ENCODE measurements at regions not wholly inside any gene's neighbourhood (a gene's known extent, or its start where the extent isn't known, plus 50 kb on each side); places are given as distances from the start of the nearest gene placed in this dataset.

DNA sequence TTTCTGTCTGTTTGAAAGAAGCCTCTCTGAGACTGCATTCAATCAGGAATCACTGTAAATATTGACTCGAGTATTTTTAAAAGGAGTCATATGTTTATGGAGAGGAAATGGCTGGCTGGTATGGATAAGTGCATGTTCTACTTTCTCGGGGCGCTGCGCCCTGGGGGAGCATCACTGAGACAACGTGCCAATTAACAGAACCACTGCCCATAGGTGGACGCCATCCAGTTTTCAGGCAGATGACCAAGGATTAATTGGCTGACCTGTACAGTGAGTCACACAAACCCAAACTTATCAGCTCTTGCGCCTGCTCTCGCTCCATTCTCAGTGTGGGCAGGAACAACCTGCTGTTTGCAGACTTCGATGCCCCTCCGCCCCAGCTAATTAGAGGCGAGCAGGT lies 571.2 kb downstream of the QKI start:
- no peak for DNase-seq (ENCODE audit: low spot score)

DNA sequence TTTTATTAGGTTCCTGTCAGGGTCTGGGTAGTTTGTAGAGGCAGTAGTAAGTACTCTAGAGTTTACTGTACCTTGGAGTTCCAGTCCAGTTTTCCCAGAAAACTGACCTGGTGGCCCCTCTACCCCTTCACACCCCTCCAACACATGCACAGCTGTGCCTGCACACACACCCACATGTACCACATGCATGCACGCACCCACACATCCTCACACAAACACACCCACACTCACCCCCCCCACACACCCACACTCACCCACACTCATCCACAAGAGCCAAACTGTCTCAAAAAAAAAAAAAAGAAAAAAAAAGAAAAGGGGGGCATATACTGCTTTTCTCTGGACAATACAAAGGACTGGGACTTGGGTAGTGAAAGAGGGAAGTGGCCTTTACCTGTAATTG lies 570.5 kb downstream of the QKI start:
- DNase-seq (ENCODE audit: low spot score) = no peak

DNA sequence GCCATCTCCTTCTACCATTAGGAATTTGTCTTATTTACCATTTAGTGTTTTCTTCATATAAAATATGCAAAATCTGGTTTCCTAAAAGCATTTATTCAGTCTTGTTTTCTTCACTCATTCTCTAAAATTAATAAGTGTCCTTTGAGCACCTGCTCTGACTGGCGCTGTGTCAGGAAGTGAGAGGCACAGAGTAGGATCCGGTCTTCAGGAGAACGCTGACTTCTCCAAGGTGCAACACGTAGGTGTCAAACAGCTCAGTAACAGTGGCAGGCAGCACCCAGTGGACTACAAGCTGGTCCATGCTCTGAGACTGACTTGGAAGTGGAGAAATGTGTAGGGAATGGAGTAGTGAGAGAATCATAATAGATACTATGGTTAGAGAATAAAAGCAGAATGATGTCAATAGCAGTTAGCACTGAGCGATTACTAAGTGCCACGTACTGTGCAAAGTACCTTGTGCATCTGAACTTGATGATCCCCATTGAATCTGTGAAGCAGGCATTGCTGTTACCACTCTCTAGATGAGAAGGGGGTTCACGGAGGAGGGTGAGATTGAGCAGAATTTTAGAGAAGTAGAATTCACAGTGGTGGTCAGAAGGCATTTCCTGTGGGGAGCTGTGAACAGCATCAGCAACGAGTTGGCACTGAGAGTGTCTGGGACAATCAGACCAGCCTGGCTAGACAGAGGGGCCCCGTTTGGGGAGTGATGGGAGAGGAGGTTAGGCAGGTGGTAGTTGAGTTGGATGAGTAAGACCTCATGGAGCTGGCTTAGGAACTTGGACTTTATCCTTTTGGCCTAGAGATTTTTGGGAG lies 569.8 kb downstream of the QKI start:
- no peak for DNase-seq (ENCODE audit: low spot score)

DNA sequence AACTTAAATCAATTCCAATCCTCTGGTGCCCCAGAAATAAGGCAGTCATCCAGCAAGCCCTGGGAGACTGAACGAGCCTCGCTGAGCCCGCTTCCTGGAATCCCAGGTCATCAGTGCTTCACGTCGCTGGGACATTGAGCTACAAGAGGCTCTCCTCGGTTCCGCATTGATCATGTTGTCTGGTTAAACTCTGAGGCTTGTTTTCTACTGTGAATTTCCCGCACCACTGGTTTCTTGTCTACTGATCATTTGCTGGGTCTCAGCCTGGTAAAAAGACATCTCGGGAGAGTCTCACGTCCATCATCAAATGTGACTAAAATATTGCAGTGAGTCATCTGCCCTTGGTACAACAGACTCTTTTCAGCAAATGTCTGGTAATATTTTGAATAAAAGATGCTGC lies 569.2 kb downstream of the QKI start:
- no peak for DNase-seq (ENCODE audit: low spot score)

DNA sequence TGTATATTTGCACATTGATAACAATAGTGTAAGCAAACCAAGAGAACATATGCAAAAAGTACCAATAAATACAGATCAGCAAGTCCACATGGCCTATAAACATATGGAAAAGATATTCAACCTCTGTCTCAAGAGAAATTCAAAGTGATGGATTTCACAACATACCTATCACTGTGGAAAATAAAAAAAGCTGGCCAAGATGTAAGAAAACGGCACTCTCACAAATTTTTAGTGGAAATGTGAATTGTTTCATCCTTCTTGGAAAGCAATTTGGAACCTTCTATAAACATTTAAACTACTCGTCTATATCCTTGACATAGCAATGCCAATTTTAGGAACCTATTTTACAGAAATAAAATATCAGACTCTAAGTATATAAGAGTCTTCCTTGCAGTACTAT lies 559.8 kb downstream of the QKI start:
- DNase-seq (ENCODE audit: low spot score) = no peak

DNA sequence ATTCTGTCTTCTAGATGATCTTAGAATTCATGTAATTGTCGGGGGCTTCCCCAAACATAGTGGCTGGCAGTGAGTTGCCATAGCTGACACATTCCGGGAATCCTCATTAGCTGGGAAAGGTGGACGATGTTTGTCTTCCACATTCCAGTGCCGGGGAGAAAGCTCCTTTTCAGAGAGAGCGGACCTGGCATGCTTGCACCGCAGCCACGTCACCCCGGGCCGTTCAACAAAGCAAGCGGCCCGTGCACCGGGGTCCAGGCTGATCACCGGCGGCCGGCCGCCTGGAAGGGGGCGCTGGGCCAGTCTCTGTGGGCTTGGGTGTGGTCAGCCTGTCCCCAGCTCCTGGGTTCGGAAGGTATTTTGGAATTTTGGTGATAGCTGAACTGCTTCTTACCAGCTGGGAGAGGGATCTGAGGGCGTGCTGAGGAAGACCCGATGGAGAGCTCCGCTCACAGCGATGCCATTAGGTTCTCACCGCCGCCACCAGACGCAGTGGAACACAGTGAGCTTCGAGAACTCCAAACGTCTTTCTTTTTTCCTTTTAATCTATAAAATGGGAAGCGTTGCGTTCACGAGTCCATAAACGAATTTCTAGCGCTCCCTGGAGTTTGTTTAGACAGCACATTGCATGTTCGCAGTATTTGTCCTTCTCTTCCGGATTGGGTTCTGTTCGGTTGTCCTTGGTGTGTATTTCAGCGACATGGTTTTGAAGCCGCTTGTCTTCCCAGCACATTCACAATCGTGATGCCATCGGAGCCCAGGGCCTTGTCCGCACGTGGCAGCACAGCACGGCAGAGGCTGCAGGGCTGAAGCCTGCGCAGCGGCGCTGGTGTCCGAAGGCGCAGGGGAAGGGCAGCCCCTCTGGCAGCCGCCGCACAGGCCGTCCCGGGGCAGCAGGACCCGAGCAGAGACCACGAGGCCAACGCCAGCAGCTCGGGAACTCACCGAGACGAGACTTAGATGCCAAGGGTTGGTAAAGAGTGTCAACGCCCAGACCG lies 557.6 kb downstream of the QKI start:
- no peak for DNase-seq (ENCODE audit: low spot score)

DNA sequence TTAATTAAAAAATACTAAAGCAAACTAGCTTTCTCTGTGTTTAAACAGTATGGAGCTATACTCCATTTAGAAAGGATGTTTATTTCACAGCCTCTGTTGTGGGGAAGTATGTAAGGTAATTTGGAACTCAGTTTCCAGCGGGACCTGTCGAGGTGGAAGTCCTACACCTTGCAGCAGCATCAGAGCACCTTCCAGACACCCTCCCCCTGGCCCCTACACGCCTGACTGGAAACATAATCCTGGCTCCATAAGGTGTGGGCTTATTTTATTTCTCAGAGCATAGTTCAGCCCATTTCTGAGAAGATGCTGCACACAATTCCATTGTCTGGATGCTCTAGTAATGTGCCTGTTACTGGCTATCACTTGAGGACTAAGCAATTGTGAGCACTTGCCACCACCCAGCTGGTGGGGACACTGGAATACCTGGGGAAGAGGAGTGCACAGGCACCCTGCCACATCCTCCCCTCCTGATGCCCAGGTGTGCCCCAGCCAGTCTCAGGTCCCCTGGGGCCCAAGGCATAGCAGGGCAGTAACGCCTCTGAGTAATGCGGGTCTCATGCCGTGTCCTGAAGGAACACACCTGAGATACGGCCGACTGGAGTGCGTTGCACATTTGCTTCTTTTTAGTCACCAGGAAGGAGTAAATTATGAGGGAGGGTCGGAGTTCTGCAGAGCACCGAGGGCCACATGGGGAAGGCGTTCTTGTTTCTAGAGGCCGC lies 556.5 kb downstream of the QKI start:
- DNase-seq (ENCODE audit: low spot score) = no peak

DNA sequence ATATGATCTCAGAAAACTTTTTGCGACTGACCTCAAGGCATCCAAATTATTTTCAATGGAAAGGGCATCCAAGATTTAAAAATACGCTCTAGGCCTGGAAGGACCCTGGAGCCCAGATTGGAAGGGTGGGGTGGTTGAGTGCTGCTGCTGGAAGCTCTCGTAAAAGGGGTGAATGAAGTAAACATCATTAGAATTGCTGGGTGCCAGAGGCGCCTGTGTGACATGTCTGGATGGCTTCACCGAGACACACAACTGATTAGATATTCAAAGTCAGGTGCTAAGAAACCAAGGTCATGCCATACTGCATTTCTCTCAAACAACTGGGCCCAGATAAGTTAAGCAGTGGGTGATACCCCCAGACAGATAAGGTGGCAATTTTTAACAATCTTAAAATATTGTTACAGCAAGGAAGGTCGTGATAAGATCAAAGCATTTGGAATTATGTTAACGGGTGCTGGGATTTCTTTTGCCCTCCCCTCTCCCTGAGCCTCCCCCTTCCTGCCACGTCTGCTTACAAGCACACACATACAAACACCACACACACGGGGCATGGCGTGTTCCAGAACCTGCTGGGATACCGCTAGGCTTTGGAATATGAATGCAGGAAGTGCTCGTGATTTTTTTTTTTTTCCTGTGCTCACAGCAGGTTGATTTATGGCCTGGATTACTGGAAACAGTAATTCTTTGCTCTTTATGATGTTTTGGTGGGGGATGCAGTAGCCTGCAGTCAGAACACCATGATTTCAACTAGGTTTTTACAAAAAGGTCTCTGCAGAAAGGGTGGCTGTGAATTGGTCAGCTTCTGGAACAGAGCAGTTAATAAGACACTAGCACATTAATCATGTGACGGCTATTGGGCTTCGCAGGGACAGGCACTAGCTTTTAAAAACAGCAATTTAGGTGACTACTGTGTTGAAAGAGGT lies 551.2 kb downstream of the QKI start:
- DNase-seq (ENCODE audit: low spot score) = no peak

DNA sequence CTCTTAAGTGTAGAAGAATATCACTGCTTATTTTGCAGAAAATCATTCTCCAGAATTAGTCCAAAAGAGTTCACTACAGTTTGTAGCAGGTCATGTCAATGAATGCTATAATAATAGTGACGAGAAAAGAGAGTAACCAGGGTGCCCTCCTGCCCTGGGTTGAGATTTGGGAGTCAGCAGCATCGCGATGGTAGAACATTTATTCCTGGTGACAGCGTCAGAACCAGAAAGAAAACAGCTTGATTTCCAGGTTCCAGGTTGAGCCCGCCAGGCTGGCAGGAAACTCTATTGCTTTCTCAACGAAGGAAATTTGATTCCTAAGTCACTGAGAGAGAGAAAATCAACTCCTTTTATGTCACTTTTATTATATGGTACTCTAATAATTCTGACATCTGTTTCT lies 550.3 kb downstream of the QKI start:
- no peak for DNase-seq (ENCODE audit: low spot score)

DNA sequence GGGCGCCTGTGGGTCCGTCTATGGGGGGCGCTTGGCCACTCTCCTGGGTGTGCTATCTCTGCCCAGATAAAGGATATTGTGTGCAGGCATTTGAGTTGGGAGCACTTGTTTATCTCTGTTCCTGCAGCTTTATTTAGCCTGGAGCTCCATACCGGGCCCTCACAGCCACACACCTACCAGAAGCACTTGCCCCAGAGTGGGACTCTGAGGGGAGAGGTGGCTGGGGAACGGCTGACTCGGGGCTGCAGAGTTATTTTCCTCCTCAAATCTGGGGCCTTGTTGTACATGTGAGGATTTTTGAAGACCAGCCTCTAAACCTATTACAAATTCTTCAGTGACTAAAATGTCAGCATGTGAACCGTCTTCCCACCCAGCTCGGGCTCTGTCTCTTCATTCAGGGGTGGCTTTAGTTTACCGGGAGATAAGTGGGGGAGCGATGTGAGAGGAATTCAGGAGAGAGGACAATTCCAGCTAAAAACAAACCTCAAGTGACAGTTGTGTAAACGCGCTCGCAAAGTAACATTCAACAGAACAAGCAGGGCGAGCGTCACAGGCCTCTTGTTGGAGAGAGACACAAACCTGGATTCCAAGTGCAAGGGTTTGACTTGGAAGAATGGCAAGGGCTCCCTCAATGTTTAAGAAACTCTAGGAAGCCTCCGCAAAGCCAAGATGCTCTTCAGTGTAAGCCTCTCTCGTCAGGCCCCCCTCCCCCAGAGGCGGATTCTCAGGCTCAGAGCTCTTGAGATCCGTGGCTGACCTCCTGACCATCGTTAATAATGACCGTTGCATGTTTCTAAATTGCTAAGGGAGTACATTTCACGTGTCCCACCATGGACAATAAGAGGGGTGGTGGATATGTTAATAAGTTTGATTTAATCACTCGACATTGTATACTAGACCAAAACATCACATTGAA lies 548.9 kb downstream of the QKI start:
- DNase-seq (ENCODE audit: low spot score) = no peak

DNA sequence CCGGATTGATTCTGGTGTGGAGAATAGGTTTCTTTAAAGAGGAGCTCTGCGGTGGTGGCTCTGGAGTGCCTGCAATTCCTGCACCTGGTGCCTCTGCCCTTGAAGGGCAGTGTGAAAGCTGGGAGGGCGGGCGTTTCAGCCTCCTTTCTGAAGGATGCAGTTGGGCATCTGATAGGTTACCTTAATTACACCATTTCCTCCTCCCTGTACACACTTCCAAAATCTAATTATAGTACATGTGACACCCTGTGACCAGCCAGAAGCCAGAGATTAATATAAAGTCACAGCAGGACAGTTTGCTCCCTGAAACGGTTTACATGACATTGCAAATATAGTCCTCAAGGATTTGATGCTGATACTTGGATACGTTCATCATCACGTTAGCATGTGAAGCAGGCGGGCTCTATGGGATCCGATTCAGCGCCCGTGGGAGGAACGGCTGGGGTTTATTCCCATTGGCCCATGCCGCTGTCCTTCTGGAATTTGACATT lies 548.2 kb downstream of the QKI start:
- DNase-seq (ENCODE audit: low spot score) = no peak

DNA sequence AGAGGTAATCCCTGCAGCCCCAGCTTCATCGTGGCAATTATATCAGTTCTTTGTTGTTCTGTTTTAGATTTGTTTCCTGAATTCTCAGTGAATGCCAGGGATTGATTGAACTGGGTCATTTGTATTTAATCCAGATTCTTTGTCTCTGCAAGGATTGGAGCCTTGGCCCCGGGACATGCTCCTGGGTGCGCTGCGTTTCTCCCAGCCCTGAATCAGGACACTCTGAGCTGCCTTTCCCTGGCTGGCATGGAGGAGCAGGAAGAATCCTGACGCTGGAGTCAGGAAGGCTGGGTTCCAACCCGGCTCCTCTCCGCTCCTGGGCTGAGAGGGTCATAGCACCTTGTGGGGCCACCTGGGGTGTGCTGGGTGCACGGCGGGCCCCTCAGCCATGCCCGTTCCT lies 545.6 kb downstream of the QKI start:
- no peak for DNase-seq (ENCODE audit: low spot score)

DNA sequence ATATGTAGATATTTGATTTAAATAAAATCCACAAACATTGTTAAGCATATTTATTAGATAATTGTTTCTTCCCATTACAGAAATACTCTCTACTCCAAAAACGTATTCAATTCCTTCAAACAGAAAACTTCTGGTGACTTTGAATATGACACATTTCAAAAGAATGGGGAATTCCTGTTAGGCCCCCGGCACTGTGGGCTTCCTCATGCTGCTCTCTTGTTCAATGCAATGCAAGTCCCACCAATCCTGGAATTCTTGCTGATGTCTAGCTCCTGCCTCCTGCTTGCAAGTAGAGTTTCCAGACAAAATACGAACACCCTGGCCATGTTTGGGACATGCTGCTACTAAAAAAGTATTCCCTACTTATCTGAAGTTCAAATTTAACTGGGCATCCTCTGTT lies 544.1 kb downstream of the QKI start:
- peak; percentile 45 for DNase-seq (ENCODE audit: low spot score)

DNA sequence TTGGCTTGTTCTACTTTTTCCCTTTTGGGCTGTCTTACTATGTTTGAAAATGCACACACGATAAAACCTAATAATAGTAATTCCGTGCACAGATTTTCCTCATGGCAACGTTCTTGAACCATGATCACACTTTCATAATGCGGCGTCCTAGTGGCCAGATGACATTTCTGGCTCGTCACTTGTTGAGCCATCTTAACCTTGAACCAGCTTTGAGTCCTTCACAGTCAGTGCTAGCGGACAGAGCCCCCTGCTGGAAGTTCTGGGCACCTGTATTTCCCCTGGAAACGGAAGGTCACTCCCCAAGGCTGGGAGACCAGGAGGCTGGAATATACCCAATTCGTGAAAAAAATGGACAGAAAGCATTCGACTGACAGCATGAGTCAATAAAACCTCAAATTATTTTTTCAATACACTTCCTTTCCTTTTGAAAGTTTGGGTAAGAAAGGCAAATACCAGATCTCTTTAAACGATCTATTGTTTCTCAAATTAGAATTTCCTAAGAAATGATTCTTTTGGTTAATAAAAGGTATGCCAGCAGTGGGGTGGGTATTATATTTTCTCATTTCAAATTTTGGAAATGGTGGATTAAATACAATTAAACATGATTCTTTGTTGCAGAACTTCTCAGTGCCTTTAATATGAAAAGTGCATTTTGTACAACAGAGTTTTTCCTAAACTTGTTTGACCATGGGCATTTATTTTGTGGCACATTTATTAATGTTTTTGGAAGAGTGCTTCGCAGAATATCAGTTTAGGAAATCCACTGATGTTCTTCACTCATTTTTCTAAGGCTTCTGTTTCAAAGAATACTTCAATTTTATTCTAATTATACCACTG lies 542.3 kb downstream of the QKI start:
- peak; percentile 83 for DNase-seq (ENCODE audit: low spot score)

DNA sequence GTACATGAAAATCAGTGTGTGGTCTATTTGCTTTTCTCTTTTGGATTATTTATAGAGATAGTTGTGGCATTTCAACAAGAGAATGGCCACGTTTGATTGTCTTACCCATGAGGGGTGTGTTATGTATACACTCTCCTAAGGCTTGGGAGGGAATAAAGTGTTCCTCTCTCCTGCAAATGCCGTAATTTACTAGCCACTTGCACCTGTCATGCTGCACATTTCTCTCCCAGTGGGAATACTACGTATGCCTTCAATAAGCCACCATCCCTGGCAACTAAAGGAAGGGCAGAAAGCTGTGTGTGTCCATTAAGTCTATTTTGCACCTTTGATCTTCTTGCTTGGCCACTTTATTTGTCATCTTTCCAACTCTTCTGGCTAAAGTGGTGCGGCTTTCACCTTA lies 541.2 kb downstream of the QKI start:
- DNase-seq (ENCODE audit: low spot score) = no peak

DNA sequence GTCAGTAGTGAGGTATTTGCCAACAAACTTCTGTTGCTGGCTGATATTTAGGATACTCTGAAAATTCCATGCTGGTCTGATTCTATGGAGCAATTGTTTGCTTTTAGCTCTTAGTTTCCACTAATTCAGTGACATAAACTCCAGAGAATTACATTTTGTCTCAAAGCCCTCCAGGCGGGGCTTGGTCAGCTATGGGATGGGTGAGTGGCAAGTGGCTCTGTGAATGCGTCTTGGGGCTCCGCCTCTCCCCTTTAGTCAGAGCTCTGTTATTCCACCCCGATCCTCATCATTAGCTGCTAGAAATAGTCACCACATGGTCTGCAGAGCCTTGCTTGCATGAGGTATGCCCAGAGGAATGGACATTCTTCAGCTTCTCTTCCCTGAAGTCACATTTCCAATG lies 540.6 kb downstream of the QKI start:
- DNase-seq (ENCODE audit: low spot score) = peak; percentile 78

DNA sequence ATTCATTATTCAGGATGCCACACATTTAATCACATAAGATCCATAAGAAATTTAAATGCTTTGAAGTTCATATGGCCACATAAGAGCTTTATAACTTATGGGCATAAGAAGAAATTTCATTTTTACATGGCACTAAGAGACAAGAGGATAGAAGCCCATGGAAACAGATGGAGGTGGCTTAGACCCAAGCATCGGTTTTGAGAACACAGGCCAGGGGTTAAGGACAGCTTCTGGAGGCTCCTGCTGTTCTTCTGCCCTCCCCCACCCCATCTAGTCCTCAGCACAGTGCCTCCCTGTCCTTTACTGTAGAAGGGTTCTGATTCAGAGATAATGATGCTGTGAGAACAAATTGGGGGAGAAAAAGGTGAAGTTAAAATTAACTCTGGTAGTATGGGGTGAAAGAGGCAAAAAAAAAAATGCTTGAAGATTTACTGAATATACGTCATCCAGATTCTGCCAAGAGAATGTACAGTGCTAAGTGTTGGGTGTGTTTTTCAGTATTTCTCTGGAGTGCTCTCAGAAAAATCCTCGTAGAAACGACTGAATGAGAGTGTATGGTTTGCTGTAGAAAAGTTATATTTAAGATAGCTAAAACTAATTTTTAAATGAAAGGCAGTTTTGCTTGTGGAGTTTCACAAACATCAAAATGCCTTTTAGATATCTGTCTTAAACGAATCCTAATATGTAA lies 539.7 kb downstream of the QKI start:
- DNase-seq (ENCODE audit: low spot score) = no peak

DNA sequence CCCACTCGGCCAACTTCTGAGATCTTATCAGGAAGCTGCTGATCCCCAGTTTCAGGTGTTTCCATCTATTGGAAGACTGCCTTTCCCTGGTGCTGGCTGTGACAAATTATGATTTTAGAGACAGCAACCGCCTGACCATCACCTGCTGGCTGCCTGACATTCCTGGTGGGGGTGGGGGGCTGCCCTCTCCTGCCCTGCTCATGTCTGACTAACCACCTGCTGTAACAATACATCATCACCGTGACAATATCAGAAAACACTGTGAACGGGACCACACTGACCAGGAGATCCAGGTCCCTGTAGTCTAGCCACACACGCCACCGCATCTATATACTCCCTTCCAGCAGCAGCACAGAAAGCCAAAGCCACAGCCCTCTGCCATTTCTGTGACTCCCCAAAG lies 537.5 kb downstream of the QKI start:
- no peak for DNase-seq (ENCODE audit: low spot score)

DNA sequence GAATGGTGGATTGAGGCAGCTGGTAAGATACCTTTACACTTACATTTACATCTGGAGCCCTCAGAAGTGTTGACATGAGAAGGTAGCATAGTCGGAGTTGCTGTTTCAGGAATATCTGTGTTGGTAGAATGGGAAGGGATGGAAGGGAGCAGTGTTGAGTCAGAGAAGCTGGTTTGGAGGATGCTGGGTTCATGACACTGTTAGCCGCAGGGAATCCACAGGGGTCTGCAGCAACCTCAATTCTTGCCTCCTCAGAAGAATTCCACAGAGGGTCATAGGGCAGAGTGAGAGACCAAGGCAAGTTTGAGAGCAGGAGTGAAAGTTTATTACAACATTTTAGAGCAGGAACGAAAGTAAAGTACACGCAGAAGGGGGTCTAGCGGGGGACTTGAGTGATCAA lies 536.8 kb downstream of the QKI start:
- DNase-seq (ENCODE audit: low spot score) = no peak
